ENCODE measurements at regions not wholly inside any gene's neighbourhood (a gene's known extent, or its start where the extent isn't known, plus 50 kb on each side); places are given as distances from the start of the nearest gene placed in this dataset.

DNA sequence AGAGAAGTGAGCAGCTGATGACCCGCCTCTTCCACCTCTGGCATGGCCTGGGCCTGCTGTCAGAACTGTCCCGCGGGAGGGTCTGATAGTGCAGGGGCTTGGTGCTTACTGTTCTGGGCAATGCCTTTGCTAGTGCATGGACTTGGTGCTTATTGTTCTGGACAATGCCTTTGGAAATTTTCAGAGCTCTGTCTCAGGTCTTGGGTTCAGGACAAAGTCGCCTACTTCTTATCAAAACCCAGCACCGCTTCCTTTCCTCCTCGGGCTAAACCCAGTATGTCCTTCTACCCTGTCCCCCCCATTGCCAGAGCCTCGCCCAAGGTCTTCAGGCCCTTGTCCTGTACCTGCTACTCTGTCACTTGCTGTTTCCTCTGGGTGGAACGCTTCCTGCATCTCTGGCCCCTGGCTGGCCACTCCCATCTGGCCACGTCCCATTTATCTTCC lies 149.6 kb downstream of the ACKR3 start:
- TF ChIP-seq, protein P1, sequence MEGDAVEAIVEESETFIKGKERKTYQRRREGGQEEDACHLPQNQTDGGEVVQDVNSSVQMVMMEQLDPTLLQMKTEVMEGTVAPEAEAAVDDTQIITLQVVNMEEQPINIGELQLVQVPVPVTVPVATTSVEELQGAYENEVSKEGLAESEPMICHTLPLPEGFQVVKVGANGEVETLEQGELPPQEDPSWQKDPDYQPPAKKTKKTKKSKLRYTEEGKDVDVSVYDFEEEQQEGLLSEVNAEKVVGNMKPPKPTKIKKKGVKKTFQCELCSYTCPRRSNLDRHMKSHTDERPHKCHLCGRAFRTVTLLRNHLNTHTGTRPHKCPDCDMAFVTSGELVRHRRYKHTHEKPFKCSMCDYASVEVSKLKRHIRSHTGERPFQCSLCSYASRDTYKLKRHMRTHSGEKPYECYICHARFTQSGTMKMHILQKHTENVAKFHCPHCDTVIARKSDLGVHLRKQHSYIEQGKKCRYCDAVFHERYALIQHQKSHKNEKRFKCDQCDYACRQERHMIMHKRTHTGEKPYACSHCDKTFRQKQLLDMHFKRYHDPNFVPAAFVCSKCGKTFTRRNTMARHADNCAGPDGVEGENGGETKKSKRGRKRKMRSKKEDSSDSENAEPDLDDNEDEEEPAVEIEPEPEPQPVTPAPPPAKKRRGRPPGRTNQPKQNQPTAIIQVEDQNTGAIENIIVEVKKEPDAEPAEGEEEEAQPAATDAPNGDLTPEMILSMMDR (IDR thresholded peaks at IDR 0.05), result no peak
- no peak for TF ChIP-seq POLR2A (IDR thresholded peaks at IDR 0.05)
